Erythroblast (primary cell): ENCODE measurements at regions not wholly inside any gene's neighbourhood (a gene's known extent, or its start where the extent isn't known, plus 50 kb on each side); places are given as distances from the start of the nearest gene placed in this dataset.

ENCODE experiments used
- GATA1 ChIP-seq: IDR thresholded peaks from 2 replicates; pipeline ENCODE4 v1.6.1; 2011; ENCODE audit warnings: low read depth, mild to moderate bottlenecking, control low read depth, low read length, moderate library complexity
- POLR2A ChIP-seq: IDR thresholded peaks from 2 replicates; pipeline ENCODE4 v1.6.1; 2011; ENCODE audit warnings: mild to moderate bottlenecking, low read length

GRCh38 chr10:78672918-78673317, 395.8 kb upstream of the ZMIZ1 start:
- TF ChIP-seq POLR2A: no peak
- TF ChIP-seq GATA1: no peak
